MCF 10A (cell line): ENCODE measurements at regions not wholly inside any gene's neighbourhood (a gene's known extent, or its start where the extent isn't known, plus 50 kb on each side); places are given as distances from the start of the nearest gene placed in this dataset.

Source experiments
- BruUV-seq: library from RNA; stranded (reverse); fragments of 400-500 nt; replicated peaks from 2 replicates; lab custom pipeline; 2021; lab: Mats Ljungman, UMichigan
- CTCF ChIA-PET: fragments of 300-600 bp; sonication (Branson Sonifier 250); formaldehyde crosslinking; extraction: SDS; loops from one replicate; lab custom pipeline; 2021; ENCODE audit warnings: antibody characterized with exemption, inconsistent platforms; lab: Yijun Ruan, JAX
- POLR2A ChIA-PET: fragments of 300-600, 350-650 bp; sonication (Branson Sonifier 250); formaldehyde crosslinking; extraction: SDS; loops from one replicate; lab custom pipeline; 2020; ENCODE audit warnings: antibody characterized with exemption, inconsistent platforms; lab: Yijun Ruan, JAX
- DNase-seq: peaks from one replicate; pipeline ENCODE4 v3.0.0-alpha.2; 2018; ENCODE audit not compliant: unreplicated experiment
- H3K27ac Mint-ChIP-seq: one replicate; pipeline ENCODE4 v1.8.0; 2022; ENCODE audit warnings: mild to moderate bottlenecking, low read depth, mixed read lengths; ENCODE audit not compliant: unreplicated experiment
- H3K27me3 Mint-ChIP-seq: one replicate; pipeline ENCODE4 v1.8.0; 2022; ENCODE audit warnings: mixed read lengths; ENCODE audit not compliant: insufficient read depth, unreplicated experiment
- H3K36me3 Mint-ChIP-seq: one replicate; pipeline ENCODE4 v1.8.0; 2022; ENCODE audit warnings: mild to moderate bottlenecking, moderate library complexity, mixed read lengths; ENCODE audit not compliant: insufficient read depth, unreplicated experiment
- H3K4me1 Mint-ChIP-seq: one replicate; pipeline ENCODE4 v1.8.0; 2022; ENCODE audit warnings: mixed read lengths; ENCODE audit not compliant: insufficient read depth, unreplicated experiment
- H3K4me3 Mint-ChIP-seq: one replicate; pipeline ENCODE4 v1.8.0; 2022; ENCODE audit warnings: mild to moderate bottlenecking, moderate library complexity, mixed read lengths; ENCODE audit not compliant: unreplicated experiment
- H3K9me3 Mint-ChIP-seq: one replicate; pipeline ENCODE4 v1.8.0; 2022; ENCODE audit warnings: mixed read lengths; ENCODE audit not compliant: unreplicated experiment
- intact Hi-C: fragments of 100-400 bp; cut with micrococcal nuclease; formaldehyde crosslinking; loops from 2 replicates; pipeline ENCODE4 v1.14.1; 2022
- TF ChIP-seq, protein P1 (sequence below): fragments of 200-600 bp; IDR thresholded peaks from one replicate; pipeline ENCODE4 v1.8.0; 2022; ENCODE audit warnings: antibody characterized with exemption, mild to moderate bottlenecking; ENCODE audit not compliant: unreplicated experiment

DNA sequence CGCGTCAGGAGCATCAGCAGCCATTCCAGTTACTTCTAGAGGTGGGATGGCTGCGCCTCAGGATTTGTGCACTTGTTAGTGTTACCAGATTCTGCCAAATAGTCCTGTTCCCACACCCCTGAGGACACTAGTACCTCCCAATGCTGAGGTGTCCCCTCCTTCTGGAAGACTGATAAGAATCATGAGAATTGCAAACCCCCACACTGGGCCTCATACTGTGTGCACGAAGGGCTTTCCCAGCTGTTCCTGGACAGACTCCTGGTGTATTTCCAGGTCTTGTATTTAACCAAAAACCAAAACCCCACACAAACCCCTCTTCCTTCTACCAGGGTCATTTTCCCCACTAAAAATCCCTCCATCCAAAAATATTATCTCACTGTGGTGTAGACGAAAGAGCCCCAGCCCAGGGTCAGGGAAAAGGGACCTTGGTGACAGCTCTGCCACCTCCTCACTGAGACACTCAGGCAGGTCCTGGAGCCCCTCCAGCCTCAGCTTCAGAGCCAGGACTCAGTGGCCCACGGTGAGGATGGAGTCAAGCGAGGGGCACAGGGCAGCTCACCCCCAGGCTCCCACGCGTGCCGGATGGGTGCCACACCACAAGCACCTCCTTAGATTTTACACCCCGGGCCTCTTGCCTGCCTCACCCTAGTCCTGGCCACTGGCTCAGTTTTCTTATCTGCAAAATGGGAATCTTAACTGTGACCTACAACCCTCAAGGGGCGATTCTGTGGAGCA is 131.4 kb upstream of the RUNX3 start:
- no peak for DNase-seq
- no peaks in the 10 kb centered on the region for H3K9me3 Mint-ChIP-seq
- ChIA-PET POLR2A (interaction anchor here (0.7 kb wide), 1 partner anchor 905 kb away, joined by 3 read pairs; no protein-coding TSS in a partner anchor), CTCF (interaction anchor here (1.0 kb wide), 1 partner anchor 42 kb away, joined by 4 read pairs; no protein-coding TSS in a partner anchor)
- H3K4me1 Mint-ChIP-seq: peaks cover 1% of the 10 kb centered on the region
- H3K27me3 Mint-ChIP-seq: no peaks in the 10 kb centered on the region
- BruUV-seq: no TSS peak
- no peaks in the 10 kb centered on the region for H3K36me3 Mint-ChIP-seq
- TF ChIP-seq, protein P1, sequence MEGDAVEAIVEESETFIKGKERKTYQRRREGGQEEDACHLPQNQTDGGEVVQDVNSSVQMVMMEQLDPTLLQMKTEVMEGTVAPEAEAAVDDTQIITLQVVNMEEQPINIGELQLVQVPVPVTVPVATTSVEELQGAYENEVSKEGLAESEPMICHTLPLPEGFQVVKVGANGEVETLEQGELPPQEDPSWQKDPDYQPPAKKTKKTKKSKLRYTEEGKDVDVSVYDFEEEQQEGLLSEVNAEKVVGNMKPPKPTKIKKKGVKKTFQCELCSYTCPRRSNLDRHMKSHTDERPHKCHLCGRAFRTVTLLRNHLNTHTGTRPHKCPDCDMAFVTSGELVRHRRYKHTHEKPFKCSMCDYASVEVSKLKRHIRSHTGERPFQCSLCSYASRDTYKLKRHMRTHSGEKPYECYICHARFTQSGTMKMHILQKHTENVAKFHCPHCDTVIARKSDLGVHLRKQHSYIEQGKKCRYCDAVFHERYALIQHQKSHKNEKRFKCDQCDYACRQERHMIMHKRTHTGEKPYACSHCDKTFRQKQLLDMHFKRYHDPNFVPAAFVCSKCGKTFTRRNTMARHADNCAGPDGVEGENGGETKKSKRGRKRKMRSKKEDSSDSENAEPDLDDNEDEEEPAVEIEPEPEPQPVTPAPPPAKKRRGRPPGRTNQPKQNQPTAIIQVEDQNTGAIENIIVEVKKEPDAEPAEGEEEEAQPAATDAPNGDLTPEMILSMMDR: no peak
- H3K27ac Mint-ChIP-seq: no peak overlapping the region
- no peak overlapping the region for H3K4me3 Mint-ChIP-seq
- intact Hi-C loops: no loop called here

DNA sequence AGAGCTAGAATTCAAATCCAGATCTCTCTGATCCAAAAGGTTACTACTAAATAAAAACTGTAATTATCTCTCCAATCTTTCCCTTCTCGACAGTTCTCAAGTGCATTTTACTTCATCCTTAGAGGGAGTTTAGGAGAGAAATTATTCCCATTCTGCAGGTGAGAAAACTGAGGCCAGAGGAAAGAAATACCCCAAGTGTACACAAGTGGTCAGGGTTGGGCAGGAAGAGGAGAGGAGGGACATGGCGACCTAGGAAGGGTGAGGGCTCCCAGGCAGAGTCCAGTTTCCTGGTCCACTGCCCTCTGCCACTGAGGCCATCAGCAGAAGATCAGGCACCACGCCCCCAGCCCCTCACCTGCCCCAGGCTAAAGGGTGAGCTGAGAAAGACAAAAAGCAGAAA is 127.1 kb upstream of the RUNX3 start:
- H3K27ac Mint-ChIP-seq: no peak overlapping the region
- intact Hi-C loops: no loop called here
- H3K27me3 Mint-ChIP-seq: peaks cover 41% of the 10 kb centered on the region
- no peaks in the 10 kb centered on the region for H3K36me3 Mint-ChIP-seq
- no TSS peak for BruUV-seq
- H3K9me3 Mint-ChIP-seq: no peaks in the 10 kb centered on the region
- TF ChIP-seq, protein P1: no peak
- DNase-seq: no peak
- ChIA-PET POLR2A (no interaction called here), CTCF (no interaction called here)
- no peaks in the 10 kb centered on the region for H3K4me1 Mint-ChIP-seq
- no peak overlapping the region for H3K4me3 Mint-ChIP-seq

DNA sequence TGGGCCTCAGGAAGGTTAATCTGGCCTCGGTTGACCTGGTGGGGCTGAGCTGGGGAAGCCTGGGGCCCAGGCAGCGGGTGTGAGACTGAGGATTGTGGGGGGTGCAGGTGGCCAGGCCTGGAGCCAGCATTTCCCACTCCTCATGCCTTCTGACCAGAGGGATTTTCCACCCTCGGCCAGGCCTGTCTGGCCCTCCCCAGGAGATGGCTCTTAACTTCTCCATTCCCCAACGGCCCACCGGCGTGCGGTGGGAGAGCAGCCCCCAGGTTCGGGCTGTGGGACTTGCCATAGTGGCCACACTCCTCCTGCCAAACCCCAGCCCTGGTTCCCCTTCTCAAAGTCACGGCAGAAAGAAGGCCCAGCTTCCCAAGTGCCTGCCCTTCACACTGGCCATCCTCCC is 126.5 kb upstream of the RUNX3 start:
- no peaks in the 10 kb centered on the region for H3K9me3 Mint-ChIP-seq
- H3K4me1 Mint-ChIP-seq: no peaks in the 10 kb centered on the region
- TF ChIP-seq, protein P1: no peak
- no peak for DNase-seq
- POLR2A ChIA-PET: no interaction called here
- no peak overlapping the region for H3K27ac Mint-ChIP-seq
- CTCF ChIA-PET: interaction anchor here (0.6 kb wide), 1 partner anchor 857 kb away, joined by 3 read pairs; no protein-coding TSS in a partner anchor
- intact Hi-C loops: no loop called here
- no TSS peak for BruUV-seq
- H3K4me3 Mint-ChIP-seq: no peak overlapping the region
- peaks cover 47% of the 10 kb centered on the region for H3K27me3 Mint-ChIP-seq
- no peaks in the 10 kb centered on the region for H3K36me3 Mint-ChIP-seq

DNA sequence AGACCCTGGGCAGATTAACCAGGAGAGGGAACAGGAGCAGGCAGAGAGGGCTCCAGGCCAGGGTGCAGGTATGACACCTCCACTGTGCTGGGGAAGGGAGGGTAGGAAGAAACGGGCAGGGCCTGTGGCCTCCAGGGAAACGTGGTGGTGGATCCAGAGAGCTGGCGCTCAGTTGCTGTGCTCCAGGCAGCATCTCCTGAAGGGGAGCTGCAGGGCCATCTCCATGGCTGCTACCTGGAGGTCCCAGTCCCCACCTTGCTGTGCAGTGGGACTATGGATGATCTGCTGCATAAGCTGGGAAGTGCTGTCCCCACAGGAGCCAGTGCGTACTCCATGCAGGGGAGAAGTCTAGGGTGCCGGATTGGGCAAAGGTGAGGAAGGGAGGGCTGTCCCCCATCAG is 125.9 kb upstream of the RUNX3 start:
- ChIA-PET POLR2A (no interaction called here), CTCF (no interaction called here)
- intact Hi-C loops: no loop called here
- H3K36me3 Mint-ChIP-seq: no peaks in the 10 kb centered on the region
- H3K27me3 Mint-ChIP-seq: peaks cover 53% of the 10 kb centered on the region
- TF ChIP-seq, protein P1: no peak
- no peak for DNase-seq
- BruUV-seq: no TSS peak
- no peaks in the 10 kb centered on the region for H3K9me3 Mint-ChIP-seq
- no peaks in the 10 kb centered on the region for H3K4me1 Mint-ChIP-seq
- H3K4me3 Mint-ChIP-seq: no peak overlapping the region
- H3K27ac Mint-ChIP-seq: no peak overlapping the region
